HepG2 (cell line): ENCODE measurements at regions not wholly inside any gene's neighbourhood (a gene's known extent, or its start where the extent isn't known, plus 50 kb on each side); places are given as distances from the start of the nearest gene placed in this dataset.

Experiments
- ADNP ChIP-seq: sonication (generic); formaldehyde crosslinking; IDR thresholded peaks from 2 replicates; pipeline ENCODE4 v1.4.0; 2020; ENCODE audit warnings: missing genetic modification reagents
- EP300 ChIP-seq, 3 experiments: sonication (generic) in 1 of 3; formaldehyde crosslinking in 1 of 3; IDR thresholded peaks; 2 replicates each; pipeline versions ENCODE4 v1.5.1 to v1.6.1; 2011 to 2020; ENCODE audit warnings: low read depth in 2 of 3, low read length in 2 of 3, borderline replicate concordance in 1 of 3, improper control_type of control experiment in 1 of 3, mild to moderate bottlenecking in 1 of 3, missing genetic modification reagents in 1 of 3, moderate library complexity in 1 of 3
- FOXA3 ChIP-seq: IDR thresholded peaks from 2 replicates; pipeline ENCODE4 v1.6.1; 2016; ENCODE audit warnings: missing genetic modification reagents, missing compliant biosample characterization
- FOXJ3 ChIP-seq: sonication (generic); formaldehyde crosslinking; IDR thresholded peaks from 2 replicates; pipeline ENCODE4 v1.4.0; 2020; ENCODE audit warnings: missing genetic modification reagents, mild to moderate bottlenecking, borderline replicate concordance
- MYC ChIP-seq: sonication (generic); formaldehyde crosslinking; IDR thresholded peaks from 2 replicates; pipeline ENCODE4 v1.9.0; 2021; ENCODE audit warnings: missing genetic modification reagents, borderline replicate concordance
- NFAT5 ChIP-seq: sonication (generic); formaldehyde crosslinking; IDR thresholded peaks from 2 replicates; pipeline ENCODE4 v1.4.0; 2020; ENCODE audit warnings: missing genetic modification reagents
- PAWR ChIP-seq: sonication (generic); formaldehyde crosslinking; IDR thresholded peaks from 2 replicates; pipeline ENCODE4 v1.4.0; 2020; ENCODE audit warnings: missing genetic modification reagents, mild to moderate bottlenecking, borderline replicate concordance
- PRDM4 ChIP-seq: sonication (generic); formaldehyde crosslinking; IDR thresholded peaks from 2 replicates; pipeline ENCODE4 v1.9.0; 2021; ENCODE audit warnings: missing genetic modification reagents, borderline replicate concordance
- SALL1 ChIP-seq: sonication (generic); formaldehyde crosslinking; IDR thresholded peaks from 2 replicates; pipeline ENCODE4 v1.8.0; 2022; ENCODE audit warnings: mild to moderate bottlenecking, missing genetic modification reagents
- ZEB1 ChIP-seq: IDR thresholded peaks from 2 replicates; pipeline ENCODE4 v1.6.1; 2012; ENCODE audit warnings: mild to moderate bottlenecking, low read depth, inconsistent platforms; ENCODE audit not compliant: insufficient replicate concordance
- ZKSCAN1 ChIP-seq: fragments of 150-350 bp; IDR thresholded peaks from 2 replicates; pipeline ENCODE4 v1.6.1; 2014; ENCODE audit warnings: low read length
- ZNF414 ChIP-seq: sonication (generic); formaldehyde crosslinking; IDR thresholded peaks from 2 replicates; pipeline ENCODE4 v1.5.0; 2020; ENCODE audit warnings: missing genetic modification reagents
- ZNF512B ChIP-seq: sonication (generic); formaldehyde crosslinking; IDR thresholded peaks from 2 replicates; pipeline ENCODE4 v1.5.1; 2020; ENCODE audit warnings: missing genetic modification reagents, mild to moderate bottlenecking, borderline replicate concordance
- ZNF800 ChIP-seq: sonication (generic); formaldehyde crosslinking; IDR thresholded peaks from 2 replicates; pipeline ENCODE4 v1.4.0; 2020; ENCODE audit warnings: missing genetic modification reagents

- no peak for TF ChIP-seq PAWR (CRISPR knock-in tag)
- no peak for TF ChIP-seq ZNF800 (CRISPR knock-in tag)
- TF ChIP-seq PRDM4, result no peak
- TF ChIP-seq FOXA3 (CRISPR knock-in tag), result no peak
- TF ChIP-seq NFAT5, result no peak
- TF ChIP-seq ADNP (CRISPR knock-in tag), result no peak
- TF ChIP-seq ZNF512B (CRISPR knock-in tag), result 0 out of 2 replicates have a peak, but pooled peaks have one; percentile 39
- TF ChIP-seq EP300 (IDR thresholded peaks at IDR 0.05; ENCODE audit: low read depth in 2 of 2, low read length in 2 of 2), result no peak
- TF ChIP-seq EP300 (CRISPR knock-in tag; IDR thresholded peaks at IDR 0.05; ENCODE audit: borderline replicate concordance), result no peak
- TF ChIP-seq SALL1 (CRISPR knock-in tag), result 0 out of 2 replicates have a peak, but pooled peaks have one; percentile 4
- TF ChIP-seq ZNF414 (CRISPR knock-in tag), result no peak
- no peak for TF ChIP-seq ZKSCAN1
- no peak for TF ChIP-seq ZEB1
- no peak for TF ChIP-seq FOXJ3
- 0 out of 2 replicates have a peak, but pooled peaks have one; percentile 10 for TF ChIP-seq MYC
Observed at GRCh38 chr3:72572489-72573007, 275.7 kb downstream of the SHQ1 start (continued).
